ENCODE measurements at regions not wholly inside any gene's neighbourhood (a gene's known extent, or its start where the extent isn't known, plus 50 kb on each side); places are given as distances from the start of the nearest gene placed in this dataset.

- TF ChIP-seq, protein P1, sequence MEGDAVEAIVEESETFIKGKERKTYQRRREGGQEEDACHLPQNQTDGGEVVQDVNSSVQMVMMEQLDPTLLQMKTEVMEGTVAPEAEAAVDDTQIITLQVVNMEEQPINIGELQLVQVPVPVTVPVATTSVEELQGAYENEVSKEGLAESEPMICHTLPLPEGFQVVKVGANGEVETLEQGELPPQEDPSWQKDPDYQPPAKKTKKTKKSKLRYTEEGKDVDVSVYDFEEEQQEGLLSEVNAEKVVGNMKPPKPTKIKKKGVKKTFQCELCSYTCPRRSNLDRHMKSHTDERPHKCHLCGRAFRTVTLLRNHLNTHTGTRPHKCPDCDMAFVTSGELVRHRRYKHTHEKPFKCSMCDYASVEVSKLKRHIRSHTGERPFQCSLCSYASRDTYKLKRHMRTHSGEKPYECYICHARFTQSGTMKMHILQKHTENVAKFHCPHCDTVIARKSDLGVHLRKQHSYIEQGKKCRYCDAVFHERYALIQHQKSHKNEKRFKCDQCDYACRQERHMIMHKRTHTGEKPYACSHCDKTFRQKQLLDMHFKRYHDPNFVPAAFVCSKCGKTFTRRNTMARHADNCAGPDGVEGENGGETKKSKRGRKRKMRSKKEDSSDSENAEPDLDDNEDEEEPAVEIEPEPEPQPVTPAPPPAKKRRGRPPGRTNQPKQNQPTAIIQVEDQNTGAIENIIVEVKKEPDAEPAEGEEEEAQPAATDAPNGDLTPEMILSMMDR (IDR thresholded peaks at IDR 0.05; ENCODE audit: low read depth, low read length): no peak
- no peak for DNase-seq (ENCODE audit: low read depth in 1 of 2, low spot score in 1 of 2)
- Histone ChIP-seq H3K4me1 (ENCODE audit: low read depth) (no peaks in the 10 kb centered on the region), H3K27me3 (no peaks in the 10 kb centered on the region), H3K9me3 (ENCODE audit: low read depth) (no peaks in the 10 kb centered on the region), H3K4me3 (no peak overlapping the region), H3K27ac (no peak overlapping the region), H3K36me3 (no peaks in the 10 kb centered on the region)
These were observed 125.7 kb downstream of the TTLL2 start for GRCh38 chr6:167450626-167451025.

DNA sequence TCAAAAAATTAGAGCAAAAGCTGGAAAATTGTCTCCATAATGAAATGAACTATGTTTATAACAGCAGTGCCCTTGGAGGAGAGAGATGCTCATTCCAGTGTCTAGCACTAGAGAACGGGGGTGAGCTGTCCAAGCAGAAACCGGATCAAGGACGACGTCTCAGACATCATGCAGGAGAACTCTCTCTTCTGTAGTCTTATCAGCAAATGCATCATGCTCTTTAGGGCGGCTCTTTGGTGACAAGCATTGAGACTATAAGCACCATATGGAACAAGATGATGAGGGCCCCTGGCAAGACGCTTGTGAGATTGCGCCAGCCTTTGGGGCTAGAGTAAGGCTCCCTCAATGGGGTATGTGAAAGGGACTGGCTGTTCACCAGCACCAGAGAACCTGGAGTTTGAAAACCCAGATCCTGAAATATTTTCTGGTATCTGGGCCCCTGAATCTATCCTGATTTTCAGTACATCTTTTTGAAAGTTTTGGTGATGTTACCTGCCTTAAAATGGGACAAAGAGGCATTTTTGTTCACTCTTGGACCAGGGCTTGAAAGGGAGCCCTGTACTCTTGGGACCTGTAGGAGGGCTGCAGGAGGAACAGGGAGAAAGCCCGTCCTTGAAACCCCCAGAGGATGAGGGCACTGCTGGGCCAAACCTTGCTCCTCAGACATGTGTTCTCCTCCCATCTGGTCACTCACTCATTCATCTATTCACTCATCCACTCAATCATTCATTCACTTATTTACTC lies 127.6 kb downstream of the TTLL2 start:
- Histone ChIP-seq H3K4me1 (ENCODE audit: low read depth) (no peaks in the 10 kb centered on the region), H3K36me3 (no peaks in the 10 kb centered on the region), H3K27me3 (no peaks in the 10 kb centered on the region), H3K9me3 (ENCODE audit: low read depth) (no peaks in the 10 kb centered on the region), H3K27ac (no peak overlapping the region), H3K4me3 (no peak overlapping the region)
- TF ChIP-seq, protein P1 (IDR thresholded peaks at IDR 0.05; ENCODE audit: low read depth, low read length): no peak
- DNase-seq (ENCODE audit: low read depth in 1 of 2, low spot score in 1 of 2): no peak

GRCh38 chr6:167453082-167453446 lies 128.2 kb downstream of the TTLL2 start:
- Histone ChIP-seq H3K27me3 (no peaks in the 10 kb centered on the region), H3K9me3 (ENCODE audit: low read depth) (no peaks in the 10 kb centered on the region), H3K27ac (no peak overlapping the region), H3K4me3 (no peak overlapping the region), H3K36me3 (no peaks in the 10 kb centered on the region), H3K4me1 (ENCODE audit: low read depth) (no peaks in the 10 kb centered on the region)
- no peak for DNase-seq (ENCODE audit: low read depth in 1 of 2, low spot score in 1 of 2)
- TF ChIP-seq, protein P1 (IDR thresholded peaks at IDR 0.05; ENCODE audit: low read depth, low read length): no peak

DNA sequence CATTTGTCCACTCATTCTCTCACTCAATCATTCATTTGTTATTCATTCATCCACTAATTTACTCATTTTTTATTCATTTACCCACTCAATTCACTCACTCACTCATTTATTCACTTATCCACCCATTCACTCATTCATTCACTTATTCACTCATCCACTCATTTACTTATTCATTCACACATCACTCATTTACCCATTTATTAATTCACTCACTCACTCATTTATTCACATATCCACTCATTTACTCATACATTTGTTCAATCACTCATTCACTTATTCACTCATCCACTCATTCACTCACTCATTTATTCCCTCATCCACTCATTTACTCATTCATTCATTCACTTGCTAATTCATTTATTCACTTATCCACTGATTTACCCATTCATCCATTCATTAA lies 129.1 kb downstream of the TTLL2 start:
- H3K36me3 ChIP-seq: no peaks in the 10 kb centered on the region

DNA sequence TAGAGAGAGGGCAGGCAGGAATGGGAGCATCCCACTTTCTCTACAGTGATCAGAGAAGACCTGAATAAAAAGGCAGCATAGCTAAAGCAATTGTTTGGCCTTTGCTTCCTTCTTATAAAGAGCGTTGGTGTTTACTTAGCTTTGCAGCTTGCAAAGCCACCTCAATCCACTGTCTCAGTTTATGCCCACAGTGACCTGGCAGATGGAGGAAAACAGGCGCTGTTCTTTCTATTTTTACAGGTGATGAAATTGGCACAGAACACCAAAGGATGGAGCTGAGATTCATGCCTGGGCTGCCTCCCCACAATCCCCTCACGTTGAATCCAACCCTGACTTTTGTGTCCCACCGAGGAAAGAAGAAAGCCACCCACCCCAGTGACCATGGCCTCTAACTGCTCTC lies 130.5 kb downstream of the TTLL2 start:
- Histone ChIP-seq H3K27me3 (no peaks in the 10 kb centered on the region), H3K36me3 (no peaks in the 10 kb centered on the region), H3K4me3 (no peak overlapping the region), H3K27ac (no peak overlapping the region), H3K4me1 (ENCODE audit: low read depth) (no peaks in the 10 kb centered on the region), H3K9me3 (ENCODE audit: low read depth) (no peaks in the 10 kb centered on the region)
- TF ChIP-seq, protein P1 (IDR thresholded peaks at IDR 0.05; ENCODE audit: low read depth, low read length): no peak
- no peak for DNase-seq (ENCODE audit: low read depth in 1 of 2, low spot score in 1 of 2)

More for the DNA sequence above, 129.1 kb downstream of the TTLL2 start:
- Histone ChIP-seq H3K4me3 (no peak overlapping the region), H3K9me3 (ENCODE audit: low read depth) (no peaks in the 10 kb centered on the region), H3K4me1 (ENCODE audit: low read depth) (no peaks in the 10 kb centered on the region), H3K27me3 (no peaks in the 10 kb centered on the region), H3K27ac (no peak overlapping the region)
- no peak for DNase-seq (ENCODE audit: low read depth in 1 of 2, low spot score in 1 of 2)
- TF ChIP-seq, protein P1 (IDR thresholded peaks at IDR 0.05; ENCODE audit: low read depth, low read length): no peak

Measured in cardiac muscle cell (in vitro differentiated cells and primary cell).